Ascending aorta (tissue), 2 donors: ENCODE measurements at regions not wholly inside any gene's neighbourhood (a gene's known extent, or its start where the extent isn't known, plus 50 kb on each side); places are given as distances from the start of the nearest gene placed in this dataset.

Source experiments
- DNase-seq, 2 donors: peaks; one replicate each; pipeline ENCODE4 v3.0.0-alpha.2; 2019; ENCODE audit warnings: low spot score in 2 of 2
- H3K27ac ChIP-seq, 2 donors: fragments of 200-600 bp; sonication (generic); one replicate each; pipeline ENCODE4 v1.5.1; 2016 to 2017; ENCODE audit warnings: mild to moderate bottlenecking in 1 of 2
- H3K27me3 ChIP-seq: fragments of 200-600 bp; sonication (generic); one replicate; pipeline ENCODE4 v1.5.1; 2017
- H3K36me3 ChIP-seq, 2 donors: fragments of 200-600 bp; sonication (generic); one replicate each; pipeline ENCODE4 v1.5.1; 2016
- H3K4me1 ChIP-seq, 2 donors: fragments of 200-600 bp; sonication (generic); one replicate each; pipeline ENCODE4 v1.5.1; 2016 to 2017; ENCODE audit warnings: mild to moderate bottlenecking in 1 of 2
- H3K4me3 ChIP-seq, 2 donors: fragments of 200-600 bp; sonication (generic); one replicate each; pipeline ENCODE4 v1.5.1; 2016 to 2017; ENCODE audit warnings: mild to moderate bottlenecking in 1 of 2
- H3K9me3 ChIP-seq, 2 donors: fragments of 200-600 bp; sonication (generic); one replicate each; pipeline ENCODE4 v1.5.1; 2016
- intact Hi-C: fragments of 100-400 bp; cut with DNase I; formaldehyde crosslinking; loops from one replicate; pipeline ENCODE4 v1.15.1; 2023
- TF ChIP-seq, protein P1 (sequence below), 3 experiments: fragments of 200-600 bp in 2 of 3; fragments of 450-650 bp in 1 of 3; sonication (generic) in 2 of 3; IDR thresholded peaks; one replicate each; pipeline ENCODE4 v1.5.1; 2016 to 2019; ENCODE audit warnings: antibody characterized with exemption in 3 of 3, mild to moderate bottlenecking in 1 of 3, moderate library complexity in 1 of 3

DNA sequence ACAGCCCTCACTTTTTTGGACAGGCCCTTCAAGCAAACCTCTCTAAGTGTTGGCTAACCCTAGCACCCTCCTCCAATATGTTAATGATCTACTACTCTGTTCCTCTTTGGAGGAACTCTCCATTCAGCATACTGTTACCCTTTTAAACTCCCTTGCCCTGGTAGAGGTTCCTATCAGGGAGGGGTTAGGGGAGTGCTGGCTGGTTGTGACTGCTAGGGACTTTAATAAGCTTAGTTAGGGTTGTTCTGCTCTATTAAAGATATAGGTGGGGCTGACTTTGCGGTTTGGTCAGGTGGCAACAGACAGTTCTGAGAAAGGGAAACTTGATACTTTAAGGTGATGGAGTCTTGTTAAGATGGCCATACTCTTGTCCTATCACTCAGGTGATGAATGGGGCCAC is 301.5 kb upstream of the FBXO33 start:
- intact Hi-C loops, result no loop called here
- no peaks in the 10 kb centered on the region for H3K9me3 ChIP-seq
- DNase-seq, result no peak
- no peaks in the 10 kb centered on the region for H3K4me1 ChIP-seq
- no peaks in the 10 kb centered on the region for H3K27me3 ChIP-seq
- H3K4me3 ChIP-seq, result no peak overlapping the region
- no peak overlapping the region for H3K27ac ChIP-seq
- TF ChIP-seq, protein P1, sequence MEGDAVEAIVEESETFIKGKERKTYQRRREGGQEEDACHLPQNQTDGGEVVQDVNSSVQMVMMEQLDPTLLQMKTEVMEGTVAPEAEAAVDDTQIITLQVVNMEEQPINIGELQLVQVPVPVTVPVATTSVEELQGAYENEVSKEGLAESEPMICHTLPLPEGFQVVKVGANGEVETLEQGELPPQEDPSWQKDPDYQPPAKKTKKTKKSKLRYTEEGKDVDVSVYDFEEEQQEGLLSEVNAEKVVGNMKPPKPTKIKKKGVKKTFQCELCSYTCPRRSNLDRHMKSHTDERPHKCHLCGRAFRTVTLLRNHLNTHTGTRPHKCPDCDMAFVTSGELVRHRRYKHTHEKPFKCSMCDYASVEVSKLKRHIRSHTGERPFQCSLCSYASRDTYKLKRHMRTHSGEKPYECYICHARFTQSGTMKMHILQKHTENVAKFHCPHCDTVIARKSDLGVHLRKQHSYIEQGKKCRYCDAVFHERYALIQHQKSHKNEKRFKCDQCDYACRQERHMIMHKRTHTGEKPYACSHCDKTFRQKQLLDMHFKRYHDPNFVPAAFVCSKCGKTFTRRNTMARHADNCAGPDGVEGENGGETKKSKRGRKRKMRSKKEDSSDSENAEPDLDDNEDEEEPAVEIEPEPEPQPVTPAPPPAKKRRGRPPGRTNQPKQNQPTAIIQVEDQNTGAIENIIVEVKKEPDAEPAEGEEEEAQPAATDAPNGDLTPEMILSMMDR (IDR thresholded peaks at IDR 0.05), result no peak
- no peaks in the 10 kb centered on the region for H3K36me3 ChIP-seq

DNA sequence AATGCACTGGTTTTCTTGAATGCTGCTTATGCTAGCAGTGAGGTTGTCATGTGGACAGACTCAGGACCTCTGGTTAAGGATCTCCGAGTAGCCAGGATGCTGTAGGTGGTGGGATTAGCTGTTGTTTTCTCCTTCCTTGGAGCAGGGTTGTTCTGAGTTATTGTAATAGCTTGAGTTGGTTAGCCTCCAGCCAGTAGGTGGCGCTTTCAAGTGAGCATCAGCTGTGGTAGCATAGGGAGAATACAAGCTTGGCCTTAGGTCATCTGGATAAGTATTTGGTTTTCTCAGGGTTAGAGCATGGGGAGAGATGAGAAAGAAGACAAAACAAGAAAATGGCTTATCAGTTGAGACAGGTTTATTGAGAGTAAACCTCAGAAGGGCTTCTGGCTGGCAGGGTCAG is 299.7 kb upstream of the FBXO33 start:
- Histone ChIP-seq H3K36me3 (no peaks in the 10 kb centered on the region), H3K4me1 (no peaks in the 10 kb centered on the region), H3K4me3 (no peak overlapping the region), H3K27ac (no peak overlapping the region), H3K27me3 (no peaks in the 10 kb centered on the region), H3K9me3 (no peaks in the 10 kb centered on the region)
- TF ChIP-seq, protein P1 (IDR thresholded peaks at IDR 0.05), result no peak
- no peak for DNase-seq
- intact Hi-C loops, result no loop called here

DNA sequence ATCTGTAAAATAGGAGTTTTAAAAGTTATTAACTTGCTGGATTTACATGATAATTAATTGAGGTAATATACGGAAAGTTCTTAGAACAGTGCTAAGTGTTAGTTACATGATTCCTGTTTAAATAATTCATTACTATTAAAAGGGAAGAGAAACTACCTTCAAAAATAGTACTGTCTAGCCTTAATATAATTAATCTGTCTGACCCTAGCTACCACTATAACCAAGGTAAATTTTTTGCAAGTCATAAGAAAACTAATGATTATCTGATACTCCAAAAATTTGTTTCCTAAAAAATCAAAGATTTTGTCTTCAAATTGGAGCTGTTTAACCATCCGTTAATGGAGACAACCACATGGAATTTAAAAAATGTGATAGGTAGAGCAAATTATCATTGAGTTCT is 294.3 kb upstream of the FBXO33 start:
- Histone ChIP-seq H3K36me3 (no peaks in the 10 kb centered on the region), H3K4me1 (no peaks in the 10 kb centered on the region), H3K4me3 (no peak overlapping the region), H3K27me3 (no peaks in the 10 kb centered on the region), H3K27ac (no peak overlapping the region), H3K9me3 (no peaks in the 10 kb centered on the region)
- no peak for DNase-seq
- intact Hi-C loops, result no loop called here
- TF ChIP-seq, protein P1 (IDR thresholded peaks at IDR 0.05), result no peak

DNA sequence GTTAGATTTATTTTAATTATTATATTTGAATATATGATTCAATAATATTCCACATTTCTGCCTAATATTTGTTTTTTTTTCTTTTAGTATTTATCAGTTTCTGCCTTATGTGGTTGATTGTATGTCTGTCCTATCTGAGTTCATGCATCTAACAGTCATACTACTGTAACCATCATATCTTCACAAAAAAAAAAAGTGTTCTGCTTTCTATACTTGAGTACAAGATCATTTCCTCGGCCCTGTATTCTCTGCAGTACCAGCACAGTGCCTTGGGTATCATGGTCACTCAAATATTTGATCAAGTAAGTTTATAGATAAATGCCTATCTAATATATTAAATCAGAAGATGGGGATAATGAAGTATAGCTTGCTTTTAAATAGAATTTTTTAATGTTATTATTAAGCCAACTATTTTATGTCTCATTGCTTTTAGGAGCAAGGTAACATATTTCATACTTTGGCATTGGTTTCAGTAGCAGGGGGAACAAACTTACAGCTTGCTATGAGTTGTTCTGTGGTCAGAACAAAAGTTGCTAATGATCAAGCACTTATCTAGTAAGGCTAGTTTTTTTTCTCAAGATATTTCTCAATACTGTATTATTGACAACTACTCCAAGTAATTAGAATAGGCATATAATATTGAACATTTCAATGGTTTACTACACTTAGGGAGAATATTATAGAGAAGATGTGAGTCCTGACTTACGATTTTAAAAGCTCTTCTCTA is 290.5 kb upstream of the FBXO33 start:
- no peaks in the 10 kb centered on the region for H3K9me3 ChIP-seq
- H3K27me3 ChIP-seq, result no peaks in the 10 kb centered on the region
- no peaks in the 10 kb centered on the region for H3K36me3 ChIP-seq
- TF ChIP-seq, protein P1 (IDR thresholded peaks at IDR 0.05), result no peak
- intact Hi-C loops, result no loop called here
- no peak for DNase-seq
- H3K4me1 ChIP-seq, result no peaks in the 10 kb centered on the region
- H3K4me3 ChIP-seq, result no peak overlapping the region
- H3K27ac ChIP-seq, result no peak overlapping the region

DNA sequence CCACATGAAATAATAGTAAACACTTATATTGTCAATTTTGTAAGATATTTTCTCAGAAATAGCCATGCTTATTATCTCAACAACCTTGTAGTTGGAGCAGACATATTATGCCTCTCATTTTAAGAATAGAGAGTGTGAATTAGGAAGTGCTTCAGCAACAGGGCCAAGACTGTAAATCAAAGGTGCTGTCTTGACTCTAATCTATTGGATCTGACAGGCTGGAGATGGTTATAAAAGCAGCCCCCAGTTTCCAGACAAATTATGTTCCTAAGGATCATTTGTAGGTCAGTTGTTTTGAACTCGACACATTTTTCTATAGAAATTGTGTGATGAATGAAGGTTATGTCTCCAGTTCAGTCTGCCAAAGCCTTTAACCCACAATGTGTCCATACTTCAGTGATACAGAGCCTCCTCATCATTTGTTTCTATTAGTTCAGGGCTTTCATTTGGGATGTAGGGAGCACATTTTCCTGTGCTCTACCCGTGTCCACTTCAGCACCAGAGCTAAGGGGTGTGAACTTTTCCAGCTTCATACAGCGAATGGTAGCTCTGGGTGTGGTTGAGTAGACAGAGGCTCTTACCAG is 284.8 kb upstream of the FBXO33 start:
- Histone ChIP-seq H3K4me3 (no peak overlapping the region), H3K27ac (no peak overlapping the region), H3K4me1 (no peaks in the 10 kb centered on the region), H3K9me3 (no peaks in the 10 kb centered on the region), H3K27me3 (no peaks in the 10 kb centered on the region), H3K36me3 (no peaks in the 10 kb centered on the region)
- no peak for DNase-seq
- intact Hi-C loops, result no loop called here
- TF ChIP-seq, protein P1 (IDR thresholded peaks at IDR 0.05), result no peak
